H1 (cell line): ENCODE measurements at regions not wholly inside any gene's neighbourhood (a gene's known extent, or its start where the extent isn't known, plus 50 kb on each side); places are given as distances from the start of the nearest gene placed in this dataset.

Experiments used
- CTCF ChIA-PET: fragments of 300-600 bp; sonication (Branson Sonifier 250); formaldehyde crosslinking; loops from one replicate; lab custom pipeline; 2021; ENCODE audit not compliant: partially characterized antibody; lab: Charles Lee
- POLR2A ChIA-PET: fragments of 300-600 bp; sonication (Branson Sonifier 250); formaldehyde crosslinking; loops from one replicate; lab custom pipeline; 2021; ENCODE audit warnings: inconsistent platforms; ENCODE audit not compliant: partially characterized antibody; lab: Charles Lee
- DNase-seq, 2 experiments: peaks; one replicate each; pipeline versions ENCODE4 v3.0.0 to v3.0.0-alpha.2; 2010 to 2022; ENCODE audit warnings: low spot score in 2 of 2, low read depth in 1 of 2, mixed read lengths in 1 of 2
- FAIRE-seq: peaks from 2 replicates; lab custom pipeline; 2011; peaks lifted over from hg19 to GRCh38; lab: Jason Lieb, UNC
- H2AFZ ChIP-seq: 2 replicates; pipeline ENCODE4 v1.8.1; 2012; ENCODE audit warnings: low read length, inconsistent platforms
- H2AK5ac ChIP-seq: 2 replicates; pipeline ENCODE4 v1.6.1; 2013; ENCODE audit warnings: low read depth, low read length
- H2BK120ac ChIP-seq: replicated peaks from 2 replicates; pipeline ENCODE3; 2013; ENCODE audit warnings: low read depth, low read length, inconsistent platforms
- H2BK12ac ChIP-seq: 2 replicates; pipeline ENCODE4 v1.6.1; 2013; ENCODE audit warnings: low read depth, low read length
- H2BK15ac ChIP-seq: 2 replicates; pipeline ENCODE4 v1.6.1; 2013; ENCODE audit warnings: low read length
- H2BK20ac ChIP-seq: 2 replicates; pipeline ENCODE4 v1.6.1; 2013; ENCODE audit warnings: low read length
- H2BK5ac ChIP-seq: 2 replicates; pipeline ENCODE4 v1.6.1; 2013; ENCODE audit warnings: low read depth, low read length
- H3K14ac ChIP-seq: 2 replicates; pipeline ENCODE4 v1.6.1; 2013; ENCODE audit warnings: inconsistent platforms; ENCODE audit not compliant: insufficient read length
- H3K18ac ChIP-seq: 2 replicates; pipeline ENCODE4 v1.6.1; 2013; ENCODE audit warnings: low read length; ENCODE audit errors: extremely low read depth
- H3K23ac ChIP-seq: 2 replicates; pipeline ENCODE4 v1.6.1; 2013; ENCODE audit warnings: inconsistent platforms; ENCODE audit not compliant: insufficient read length
- H3K23me2 ChIP-seq: 2 replicates; pipeline ENCODE4 v1.6.1; 2013; ENCODE audit warnings: low read depth, low read length
- H3K27ac ChIP-seq: 2 replicates; pipeline ENCODE4 v1.6.1; 2011; ENCODE audit warnings: low read depth, low read length, inconsistent platforms
- H3K27me3 ChIP-seq, 4 experiments: replicated peaks in 1 of 4; 1 replicate in 1 of 4; 2 replicates in 3 of 4; pipeline versions ENCODE4 v1.6.1 to v1.8.1; 2011 to 2013; ENCODE audit warnings: low read length in 3 of 4, mild to moderate bottlenecking in 3 of 4, inconsistent platforms in 2 of 4, mixed read lengths in 2 of 4, moderate library complexity in 1 of 4; ENCODE audit not compliant: control insufficient read depth in 3 of 4, insufficient read depth in 3 of 4; ENCODE audit errors: extremely low read depth in 1 of 4
- H3K36me3 ChIP-seq, 4 experiments: 2 replicates each; pipeline versions ENCODE4 v1.6.1 to v1.8.1; 2011 to 2013; ENCODE audit warnings: mild to moderate bottlenecking in 4 of 4, low read length in 3 of 4, moderate library complexity in 2 of 4, control low read depth in 1 of 4, inconsistent platforms in 1 of 4; ENCODE audit not compliant: insufficient read depth in 4 of 4, control insufficient read depth in 2 of 4
- H3K4ac ChIP-seq: replicated peaks from 2 replicates; pipeline ENCODE3; 2013; ENCODE audit warnings: low read length, low read depth, mixed read lengths, inconsistent platforms; ENCODE audit not compliant: insufficient read length
- H3K4me1 ChIP-seq, 4 experiments: replicated peaks in 1 of 4; 1 replicate in 1 of 4; 2 replicates in 3 of 4; pipeline versions ENCODE4 v1.6.1 to v1.8.1; 2011 to 2013; ENCODE audit warnings: low read length in 3 of 4, inconsistent platforms in 2 of 4, mixed read lengths in 1 of 4; ENCODE audit not compliant: insufficient read depth in 4 of 4, control insufficient read depth in 3 of 4
- H3K4me2 ChIP-seq, 2 experiments: 2 replicates each; pipeline versions ENCODE4 v1.6.1 to v1.8.1; 2011 to 2013; ENCODE audit warnings: low read depth in 2 of 2, low read length in 2 of 2, control low read depth in 1 of 2, inconsistent platforms in 1 of 2, mild to moderate bottlenecking in 1 of 2; ENCODE audit not compliant: insufficient read depth in 1 of 2
- H3K4me3 ChIP-seq, 4 experiments: fragments of 200-600, 300-600 bp in 1 of 4; sonication (generic), shearing (Covaris generic), sonication (Bioruptor Twin) in 1 of 4; 2 replicates each; pipeline versions ENCODE4 v1.5.1 to v1.8.1; 2011 to 2016; ENCODE audit warnings: low read length in 4 of 4, low read depth in 3 of 4, control low read depth in 2 of 4, inconsistent platforms in 2 of 4, mild to moderate bottlenecking in 2 of 4, mixed read lengths in 1 of 4, moderate library complexity in 1 of 4; ENCODE audit not compliant: insufficient read depth in 2 of 4; ENCODE audit errors: extremely low read depth in 1 of 4
- H3K56ac ChIP-seq: replicated peaks from 2 replicates; pipeline ENCODE3; 2013; ENCODE audit warnings: low read depth, mild to moderate bottlenecking, mixed read lengths, low read length, inconsistent platforms; ENCODE audit not compliant: insufficient read length
- H3K79me1 ChIP-seq: 2 replicates; pipeline ENCODE4 v1.6.1; 2013; ENCODE audit warnings: low read depth, low read length, control low read depth
- H3K79me2 ChIP-seq, 2 experiments: 2 replicates each; pipeline versions ENCODE4 v1.6.1 to v1.8.1; 2012 to 2013; ENCODE audit warnings: low read length in 2 of 2, mild to moderate bottlenecking in 2 of 2, inconsistent platforms in 1 of 2; ENCODE audit not compliant: insufficient read depth in 2 of 2, control insufficient read depth in 1 of 2
- H3K9ac ChIP-seq, 4 experiments: replicated peaks in 1 of 4; 1 replicate in 1 of 4; 2 replicates in 3 of 4; pipeline versions ENCODE4 v1.6.1 to v1.8.1; 2011 to 2013; ENCODE audit warnings: low read depth in 3 of 4, low read length in 3 of 4, control low read depth in 2 of 4, mild to moderate bottlenecking in 2 of 4, moderate library complexity in 2 of 4, inconsistent platforms in 1 of 4; ENCODE audit errors: extremely low read depth in 1 of 4
- H3K9me3 ChIP-seq, 2 experiments: 2 replicates each; pipeline versions ENCODE4 v1.6.1 to v1.8.1; 2012 to 2013; ENCODE audit warnings: mild to moderate bottlenecking in 2 of 2, moderate library complexity in 2 of 2, control low read depth in 1 of 2, inconsistent platforms in 1 of 2, low read depth in 1 of 2, low read length in 1 of 2, mixed read lengths in 1 of 2; ENCODE audit not compliant: insufficient read depth in 2 of 2
- H4K20me1 ChIP-seq, 2 experiments: replicated peaks in 1 of 2; 2 replicates each; pipeline versions ENCODE3 to v1.8.1; 2011 to 2013; ENCODE audit warnings: inconsistent platforms in 2 of 2, low read length in 2 of 2, mild to moderate bottlenecking in 1 of 2; ENCODE audit not compliant: insufficient read depth in 2 of 2, control insufficient read depth in 1 of 2
- H4K5ac ChIP-seq: 2 replicates; pipeline ENCODE4 v1.6.1; 2013; ENCODE audit warnings: low read length, low read depth, mixed read lengths, inconsistent platforms; ENCODE audit not compliant: insufficient read length
- H4K8ac ChIP-seq: 2 replicates; pipeline ENCODE4 v1.8.0; 2013; ENCODE audit warnings: mild to moderate bottlenecking, moderate library complexity, low read length, inconsistent platforms; ENCODE audit not compliant: insufficient read depth; ENCODE audit errors: extremely low read depth
- H4K91ac ChIP-seq: replicated peaks from 2 replicates; pipeline ENCODE3; 2013; ENCODE audit warnings: low read length, mixed read lengths, inconsistent platforms; ENCODE audit not compliant: insufficient read length
- ATF2 ChIP-seq: IDR thresholded peaks from 2 replicates; pipeline ENCODE4 v1.6.1; 2012; ENCODE audit warnings: low read length, inconsistent platforms
- BACH1 ChIP-seq: IDR thresholded peaks from 2 replicates; pipeline ENCODE4 v1.6.1; 2012; ENCODE audit warnings: low read length, improper control_type of control experiment
- FOSL1 ChIP-seq: IDR thresholded peaks from 2 replicates; pipeline ENCODE4 v1.6.1; 2011; ENCODE audit warnings: mild to moderate bottlenecking, low read depth, low read length, moderate library complexity; ENCODE audit not compliant: insufficient read depth
- HDAC2 ChIP-seq, 2 experiments: fragments of 300-600 bp in 1 of 2; sonication (generic) in 1 of 2; IDR thresholded peaks; 2 replicates each; pipeline ENCODE4 v1.6.1; 2011 to 2012; ENCODE audit warnings: low read depth in 2 of 2, low read length in 2 of 2, mild to moderate bottlenecking in 2 of 2, moderate library complexity in 2 of 2, borderline replicate concordance in 1 of 2, inconsistent platforms in 1 of 2
- KDM1A ChIP-seq: fragments of 200-600, 300-600 bp; sonication (generic); IDR thresholded peaks from 2 replicates; pipeline ENCODE4 v1.7.1; 2016; ENCODE audit warnings: mild to moderate bottlenecking, low read length, borderline replicate concordance
- KDM4A ChIP-seq: IDR thresholded peaks from one replicate; pipeline ENCODE4 v1.7.1; 2012; ENCODE audit warnings: low read depth, mild to moderate bottlenecking, moderate library complexity, low read length, inconsistent platforms; ENCODE audit not compliant: severe bottlenecking
- SIRT6 ChIP-seq: IDR thresholded peaks from one replicate; pipeline ENCODE4 v1.7.1; 2012; ENCODE audit warnings: low read length, inconsistent platforms
- TAF1 ChIP-seq: IDR thresholded peaks from 2 replicates; pipeline ENCODE4 v1.6.1; 2011; ENCODE audit warnings: mild to moderate bottlenecking, low read depth, low read length
- whole genome bisulfite sequencing, 2 experiments: shearing (Covaris generic) in 1 of 2; methylation state at CpG; one replicate each; pipeline versions ENCODE4 v1.1.6 to v1.1.7; 2013 to 2015; ENCODE audit warnings: low lambda C conversion rate in 2 of 2, mixed read lengths in 2 of 2, inconsistent platforms in 1 of 2, low coverage in 1 of 2, missing lambda C conversion rate in 1 of 2; ENCODE audit not compliant: insufficient replicate concordance in 2 of 2, insufficient coverage in 1 of 2, insufficient read length in 1 of 2; ENCODE audit errors: extremely low coverage in 1 of 2, missing lambda C conversion rate in 1 of 2; 5-methylcytosine and 5-hydroxymethylcytosine counted together

DNA sequence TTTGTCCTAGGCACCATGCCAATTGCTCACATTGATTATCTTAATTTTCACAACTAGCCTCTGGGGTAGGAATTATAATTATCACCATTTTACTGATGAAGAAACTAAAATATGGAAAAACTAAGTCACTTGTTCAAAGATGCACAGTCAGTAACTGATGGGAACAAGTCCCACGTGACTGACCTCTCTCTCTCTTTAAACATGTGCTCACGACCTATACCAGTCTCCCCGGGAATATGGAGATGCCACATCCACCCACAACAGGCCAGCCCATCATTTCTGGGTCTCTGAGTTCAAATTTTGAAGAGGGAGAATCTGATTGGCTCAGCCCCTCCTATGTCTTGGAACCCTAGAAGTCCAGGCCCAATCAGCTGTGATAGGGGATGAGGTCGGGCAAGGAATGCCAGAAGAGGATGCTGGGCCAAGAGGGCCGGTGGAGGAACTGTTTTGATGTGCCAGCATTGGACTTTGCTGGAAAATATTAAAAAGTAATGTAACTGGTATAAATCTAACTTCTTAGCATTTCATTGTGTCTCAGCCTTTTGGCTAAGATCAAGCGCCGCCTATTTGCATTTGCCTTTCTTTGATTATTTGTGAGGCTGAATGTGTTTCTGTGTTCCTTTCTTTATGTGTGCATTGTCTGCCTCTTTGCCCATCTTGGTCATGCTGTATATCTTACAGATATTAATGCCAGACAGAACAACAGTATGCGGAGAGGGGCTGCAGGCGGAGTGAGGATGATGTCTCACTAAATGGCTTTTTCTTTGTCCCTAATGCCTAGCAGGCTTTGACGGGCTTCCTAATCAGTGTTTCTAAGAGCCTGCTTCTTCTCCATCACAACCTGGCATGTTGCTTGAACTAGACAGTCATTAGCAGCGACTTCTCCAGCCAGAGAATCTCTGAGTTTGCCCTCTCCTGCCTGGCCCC, 126.6 kb downstream of the VEGFA start:
- H3K23me2 ChIP-seq: no peaks in the 10 kb centered on the region
- no peak overlapping the region for H3K56ac ChIP-seq
- no peak overlapping the region for H3K4me3 ChIP-seq
- POLR2A ChIA-PET: interaction anchor here (1.0 to 1.5 kb wide), 5 partner anchors 8 to 123 kb away, joined by 3 to 4 read pairs (median 3); no protein-coding TSS in a partner anchor
- no peak overlapping the region for H3K9ac ChIP-seq
- 89% methylated on average over 11 of the region's 11 CpGs; no CpG with 5 or more reads in 1 of the 2 experiments for WGBS, 2 experiments
- no peak overlapping the region for H3K4ac ChIP-seq
- no peaks in the 10 kb centered on the region for H3K79me2 ChIP-seq
- no peak overlapping the region for H2AFZ ChIP-seq
- H3K4me1 ChIP-seq: peaks cover 0 to 3% (median 1%) of the 10 kb centered on the region in 4 experiments; a peak in 2 of 7 replicates
- no peak overlapping the region for H2BK5ac ChIP-seq
- no peak overlapping the region for H4K5ac ChIP-seq
- no peak for TF ChIP-seq ATF2
- no peak for TF ChIP-seq SIRT6
- no peak for TF ChIP-seq HDAC2 (IDR thresholded peaks at IDR 0.05; ENCODE audit: borderline replicate concordance in 1 of 2, low read depth in 2 of 2, low read length in 2 of 2)
- no peak for TF ChIP-seq FOSL1
- TF ChIP-seq TAF1: no peak
- TF ChIP-seq BACH1: no peak
- TF ChIP-seq KDM1A: no peak
- no peak for TF ChIP-seq KDM4A
- TF ChIP-seq, all 59 proteins: peak for 0
- H3K27me3 ChIP-seq: peaks cover 0 to 3% (median 2%) of the 10 kb centered on the region in 4 experiments; a peak in 3 of 7 replicates
- no peaks in the 10 kb centered on the region for H3K79me1 ChIP-seq
- H2BK12ac ChIP-seq: no peak overlapping the region
- no peak for FAIRE-seq
- H2BK15ac ChIP-seq: no peak overlapping the region
- no peaks in the 10 kb centered on the region for H3K36me3 ChIP-seq
- H3K27ac ChIP-seq: no peak overlapping the region
- no peak for DNase-seq
- no peak overlapping the region for H2BK120ac ChIP-seq
- no peak overlapping the region for H3K4me2 ChIP-seq
- no peak overlapping the region for H3K14ac ChIP-seq
- no peak overlapping the region for H2BK20ac ChIP-seq
- H4K8ac ChIP-seq: no peak overlapping the region
- CTCF ChIA-PET: interaction anchor here (2.7 kb wide), 1 partner anchor 17 kb away, joined by 7 read pairs; no protein-coding TSS in a partner anchor
- no peak overlapping the region for H2AK5ac ChIP-seq
- H3K18ac ChIP-seq: no peak overlapping the region
- no peaks in the 10 kb centered on the region for H3K9me3 ChIP-seq
- no peak overlapping the region for H3K23ac ChIP-seq
- no peaks in the 10 kb centered on the region for H4K20me1 ChIP-seq
- no peak overlapping the region for H4K91ac ChIP-seq
